Astrocyte (in vitro differentiated cells and primary cell): ENCODE measurements at regions not wholly inside any gene's neighbourhood (a gene's known extent, or its start where the extent isn't known, plus 50 kb on each side); places are given as distances from the start of the nearest gene placed in this dataset.

Experiments used
- DNase-seq: peaks from one replicate; pipeline ENCODE4 v3.0.0-alpha.2; 2010; ENCODE audit warnings: low read depth
- FAIRE-seq: peaks from 2 replicates; lab custom pipeline; 2011; peaks lifted over from hg19 to GRCh38; lab: Jason Lieb, UNC
- H2AFZ ChIP-seq: 2 replicates; pipeline ENCODE4 v1.6.0; 2012; ENCODE audit warnings: low read depth, low read length, inconsistent platforms
- H3K27ac ChIP-seq: 2 replicates; pipeline ENCODE4 v1.5.1; 2011; ENCODE audit warnings: low read depth, low read length, inconsistent platforms
- H3K27me3 ChIP-seq: 2 replicates; pipeline ENCODE4 v1.6.0; 2011; ENCODE audit warnings: low read length, inconsistent platforms; ENCODE audit not compliant: insufficient read depth
- H3K36me3 ChIP-seq: 2 replicates; pipeline ENCODE4 v1.5.1; 2011; ENCODE audit warnings: low read length, inconsistent platforms; ENCODE audit not compliant: insufficient read depth
- H3K4me1 ChIP-seq: 2 replicates; pipeline ENCODE4 v1.5.1; 2011; ENCODE audit warnings: low read length, inconsistent platforms; ENCODE audit not compliant: insufficient read depth
- H3K4me2 ChIP-seq: 2 replicates; pipeline ENCODE4 v1.6.0; 2012; ENCODE audit warnings: low read length, inconsistent platforms
- H3K4me3 ChIP-seq: 2 replicates; pipeline ENCODE4 v1.5.1; 2011; ENCODE audit warnings: low read depth, mild to moderate bottlenecking, low read length, inconsistent platforms; ENCODE audit not compliant: insufficient read depth
- H3K79me2 ChIP-seq: 2 replicates; pipeline ENCODE4 v1.6.0; 2012; ENCODE audit warnings: mild to moderate bottlenecking, low read length, inconsistent platforms; ENCODE audit not compliant: insufficient read depth
- H3K9ac ChIP-seq: 2 replicates; pipeline ENCODE4 v1.6.0; 2012; ENCODE audit warnings: mild to moderate bottlenecking, low read length, inconsistent platforms
- H3K9me3 ChIP-seq: 2 replicates; pipeline ENCODE4 v1.5.1; 2012; ENCODE audit warnings: low read depth, mild to moderate bottlenecking, low read length, inconsistent platforms; ENCODE audit not compliant: insufficient read depth
- H4K20me1 ChIP-seq: 2 replicates; pipeline ENCODE4 v1.6.0; 2012; ENCODE audit warnings: low read length, inconsistent platforms; ENCODE audit not compliant: insufficient read depth
- H3K27ac Mint-ChIP-seq: one replicate; pipeline ENCODE4 v1.8.0; 2021; ENCODE audit warnings: mild to moderate bottlenecking, mixed read lengths; ENCODE audit not compliant: unreplicated experiment
- H3K27me3 Mint-ChIP-seq: one replicate; pipeline ENCODE4 v1.8.0; 2021; ENCODE audit warnings: low read depth, mixed read lengths; ENCODE audit not compliant: unreplicated experiment
- H3K36me3 Mint-ChIP-seq: one replicate; pipeline ENCODE4 v1.8.0; 2021; ENCODE audit warnings: low read depth, mixed read lengths; ENCODE audit not compliant: unreplicated experiment
- H3K4me1 Mint-ChIP-seq: one replicate; pipeline ENCODE4 v1.8.0; 2021; ENCODE audit warnings: low read depth, mixed read lengths; ENCODE audit not compliant: unreplicated experiment
- H3K4me3 Mint-ChIP-seq: one replicate; pipeline ENCODE4 v1.8.0; 2021; ENCODE audit warnings: mild to moderate bottlenecking, moderate library complexity, mixed read lengths; ENCODE audit not compliant: unreplicated experiment
- H3K9me3 Mint-ChIP-seq: one replicate; pipeline ENCODE4 v1.8.0; 2021; ENCODE audit warnings: mild to moderate bottlenecking, mixed read lengths; ENCODE audit not compliant: unreplicated experiment
- CTCF ChIP-seq: IDR thresholded peaks from 2 replicates; pipeline ENCODE4 v1.5.1; 2011; ENCODE audit warnings: low read depth, mild to moderate bottlenecking, inconsistent platforms, low read length, moderate library complexity; ENCODE audit not compliant: insufficient read depth
- EZH2 ChIP-seq: IDR thresholded peaks from 2 replicates; pipeline ENCODE4 v1.6.1; 2012; ENCODE audit warnings: mild to moderate bottlenecking, low read length, inconsistent platforms; ENCODE audit not compliant: insufficient read depth

- Mint-ChIP-seq H3K27ac (no peak overlapping the region), H3K4me3 (no peak overlapping the region), H3K9me3 (no peaks in the 10 kb centered on the region), H3K36me3 (no peaks in the 10 kb centered on the region), H3K27me3 (peaks cover 14% of the 10 kb centered on the region), H3K4me1 (peaks cover 2% of the 10 kb centered on the region)
- Histone ChIP-seq H3K27ac (no peak overlapping the region), H3K4me1 (peaks cover 4% of the 10 kb centered on the region), H3K36me3 (no peaks in the 10 kb centered on the region), H3K27me3 (peaks cover 3% of the 10 kb centered on the region), H3K79me2 (no peaks in the 10 kb centered on the region), H4K20me1 (no peaks in the 10 kb centered on the region), H3K4me2 (no peak overlapping the region), H2AFZ (no peak overlapping the region), H3K4me3 (no peak overlapping the region), H3K9ac (no peak overlapping the region), H3K9me3 (no peaks in the 10 kb centered on the region)
- FAIRE-seq (no peak), DNase-seq (no peak)
- TF ChIP-seq EZH2 (no peak), CTCF (no peak)
Observed at GRCh38 chr17:72302735-72303134, 181.9 kb downstream of the SOX9 start.

GRCh38 chr17:72303787-72304733 lies 183.2 kb downstream of the SOX9 start:
- Histone ChIP-seq H3K9me3 (no peaks in the 10 kb centered on the region), H3K4me3 (no peak overlapping the region), H3K27ac (no peak overlapping the region), H3K79me2 (no peaks in the 10 kb centered on the region), H3K4me1 (no peaks in the 10 kb centered on the region), H2AFZ (no peak overlapping the region), H3K27me3 (peaks cover 6% of the 10 kb centered on the region), H4K20me1 (no peaks in the 10 kb centered on the region), H3K36me3 (no peaks in the 10 kb centered on the region), H3K9ac (no peak overlapping the region), H3K4me2 (no peak overlapping the region)
- TF ChIP-seq CTCF, result no peak
- TF ChIP-seq EZH2, result no peak
- no peaks in the 10 kb centered on the region for H3K4me1 Mint-ChIP-seq
- H3K4me3 Mint-ChIP-seq, result no peak overlapping the region
- DNase-seq, result no peak
- H3K9me3 Mint-ChIP-seq, result no peaks in the 10 kb centered on the region
- peaks cover 16% of the 10 kb centered on the region for H3K27me3 Mint-ChIP-seq
- H3K27ac Mint-ChIP-seq, result no peak overlapping the region
- no peak for FAIRE-seq
- no peaks in the 10 kb centered on the region for H3K36me3 Mint-ChIP-seq

- Histone ChIP-seq H3K4me3 (no peak overlapping the region), H3K9me3 (no peaks in the 10 kb centered on the region), H3K79me2 (no peaks in the 10 kb centered on the region), H3K36me3 (no peaks in the 10 kb centered on the region), H3K27ac (no peak overlapping the region), H3K27me3 (peaks cover 6% of the 10 kb centered on the region), H2AFZ (no peak overlapping the region), H4K20me1 (no peaks in the 10 kb centered on the region), H3K4me1 (no peaks in the 10 kb centered on the region), H3K9ac (no peak overlapping the region), H3K4me2 (no peak overlapping the region)
- H3K4me3 Mint-ChIP-seq, result no peak overlapping the region
- no peak overlapping the region for H3K27ac Mint-ChIP-seq
- H3K36me3 Mint-ChIP-seq, result no peaks in the 10 kb centered on the region
- no peaks in the 10 kb centered on the region for H3K4me1 Mint-ChIP-seq
- TF ChIP-seq CTCF (no peak), EZH2 (no peak)
- H3K27me3 Mint-ChIP-seq, result peaks cover 16% of the 10 kb centered on the region
- no peaks in the 10 kb centered on the region for H3K9me3 Mint-ChIP-seq
- DNase-seq (no peak), FAIRE-seq (no peak)
Observed at GRCh38 chr17:72304859-72305258, 184.0 kb downstream of the SOX9 start.
